Liver (tissue), 8 donors: ENCODE measurements at regions not wholly inside any gene's neighbourhood (a gene's known extent, or its start where the extent isn't known, plus 50 kb on each side); places are given as distances from the start of the nearest gene placed in this dataset.

ENCODE experiments used
- DNase-seq: peaks from one replicate; pipeline ENCODE4 v3.0.0-alpha.2; 2017; ENCODE audit warnings: low spot score
- H3K27ac ChIP-seq, 2 donors: one replicate each; pipeline ENCODE4 v1.7.0; 2013; ENCODE audit warnings: inconsistent platforms in 2 of 2, low read length in 2 of 2, control low read depth in 1 of 2, low read depth in 1 of 2, mild to moderate bottlenecking in 1 of 2
- H3K27me3 ChIP-seq, 4 donors: one replicate each; pipeline versions ENCODE4 v1.6.1 to v1.7.0; 2013; ENCODE audit warnings: low read length in 3 of 4, inconsistent platforms in 1 of 4, mild to moderate bottlenecking in 1 of 4, moderate library complexity in 1 of 4; ENCODE audit not compliant: control insufficient read depth in 4 of 4, insufficient read depth in 4 of 4
- H3K36me3 ChIP-seq, 4 donors: one replicate each; pipeline versions ENCODE4 v1.6.1 to v1.7.0; 2013; ENCODE audit warnings: low read length in 3 of 4, mild to moderate bottlenecking in 3 of 4, low read depth in 1 of 4, moderate library complexity in 1 of 4; ENCODE audit not compliant: control insufficient read depth in 4 of 4, insufficient read depth in 3 of 4
- H3K4me1 ChIP-seq, 4 donors: one replicate each; pipeline versions ENCODE4 v1.6.1 to v1.7.0; 2013; ENCODE audit warnings: low read length in 3 of 4, mild to moderate bottlenecking in 3 of 4, moderate library complexity in 1 of 4; ENCODE audit not compliant: control insufficient read depth in 4 of 4, insufficient read depth in 4 of 4
- H3K4me3 ChIP-seq, 3 donors: one replicate each; pipeline versions ENCODE4 v1.6.1 to v1.7.0; 2013; ENCODE audit warnings: low read length in 3 of 3, control low read depth in 1 of 3, low read depth in 1 of 3, mild to moderate bottlenecking in 1 of 3
- H3K9ac ChIP-seq, 2 donors: one replicate each; pipeline ENCODE4 v1.7.0; 2013; ENCODE audit warnings: low read length in 2 of 2, mild to moderate bottlenecking in 2 of 2, moderate library complexity in 2 of 2, control low read depth in 1 of 2, low read depth in 1 of 2
- H3K9me3 ChIP-seq, 4 donors: one replicate each; pipeline versions ENCODE4 v1.6.1 to v1.7.0; 2013; ENCODE audit warnings: low read length in 3 of 4; ENCODE audit not compliant: control insufficient read depth in 4 of 4
- ATF3 ChIP-seq: IDR thresholded peaks from 2 replicates; pipeline ENCODE4 v1.6.1; 2016; ENCODE audit warnings: antibody characterized with exemption
- CTCF ChIP-seq: fragments of 150-350 bp; IDR thresholded peaks from 2 replicates; pipeline ENCODE4 v1.5.1; 2017; ENCODE audit warnings: improper control_type of control experiment, low read depth, low read length; ENCODE audit not compliant: missing input control
- EGR1 ChIP-seq, 2 donors: IDR thresholded peaks; 2 replicates each; pipeline ENCODE4 v1.6.1; 2016 to 2018; ENCODE audit warnings: antibody characterized with exemption in 2 of 2, low read depth in 2 of 2
- FOXA2 ChIP-seq: IDR thresholded peaks from 2 replicates; pipeline ENCODE4 v1.6.1; 2016; ENCODE audit warnings: antibody characterized with exemption
- GABPA ChIP-seq, 2 donors: IDR thresholded peaks in 1 of 2; conservative IDR thresholded peaks in 1 of 2; 2 replicates each; pipeline ENCODE4 v1.6.1; 2016; ENCODE audit warnings: antibody characterized with exemption in 2 of 2, mild to moderate bottlenecking in 1 of 2, moderate library complexity in 1 of 2
- HNF4A ChIP-seq, 2 donors: conservative IDR thresholded peaks; 2 replicates each; pipeline ENCODE4 v1.6.1; 2016; ENCODE audit warnings: antibody characterized with exemption in 2 of 2, mild to moderate bottlenecking in 2 of 2
- HNF4G ChIP-seq: IDR thresholded peaks from 2 replicates; pipeline ENCODE4 v1.6.1; 2016; ENCODE audit warnings: antibody characterized with exemption
- JUND ChIP-seq, 2 donors: IDR thresholded peaks; 2 replicates each; pipeline ENCODE4 v1.6.1; 2016; ENCODE audit warnings: antibody characterized with exemption in 2 of 2
- MAX ChIP-seq: IDR thresholded peaks from 2 replicates; pipeline ENCODE4 v1.6.1; 2016; ENCODE audit warnings: antibody characterized with exemption
- NR2F2 ChIP-seq: IDR thresholded peaks from 2 replicates; pipeline ENCODE4 v1.6.1; 2016; ENCODE audit warnings: antibody characterized with exemption
- RAD21 ChIP-seq, 2 donors: IDR thresholded peaks; 2 replicates each; pipeline ENCODE4 v1.6.1; 2016; ENCODE audit warnings: antibody characterized with exemption in 2 of 2, mild to moderate bottlenecking in 2 of 2
- REST ChIP-seq: IDR thresholded peaks from 2 replicates; pipeline ENCODE4 v1.6.1; 2016; ENCODE audit warnings: antibody characterized with exemption, mild to moderate bottlenecking
- RXRA ChIP-seq, 2 donors: IDR thresholded peaks; 2 replicates each; pipeline ENCODE4 v1.6.1; 2017 to 2018; ENCODE audit warnings: antibody characterized with exemption in 2 of 2, mild to moderate bottlenecking in 1 of 2
- SP1 ChIP-seq: IDR thresholded peaks from 2 replicates; pipeline ENCODE4 v1.6.1; 2018; ENCODE audit warnings: antibody characterized with exemption, mild to moderate bottlenecking
- TAF1 ChIP-seq: conservative IDR thresholded peaks from 2 replicates; pipeline ENCODE4 v1.6.1; 2016; ENCODE audit warnings: antibody characterized with exemption, mild to moderate bottlenecking
- YY1 ChIP-seq: IDR thresholded peaks from 2 replicates; pipeline ENCODE4 v1.6.1; 2016; ENCODE audit warnings: antibody characterized with exemption, mild to moderate bottlenecking
- ZBTB33 ChIP-seq: IDR thresholded peaks from 2 replicates; pipeline ENCODE4 v1.6.1; 2016; ENCODE audit warnings: antibody characterized with exemption
- WGBS: extraction: QIAGEN DNeasy Blood & Tissue Kit; methylation state at CpG from one replicate; pipeline ENCODE4 v1.1.7; 2013; 5-methylcytosine and 5-hydroxymethylcytosine counted together
- donor health status: healthy.
- donor health status: healthy.
- donor health status: healthy.
- donor health status: healthy.
- donor health status: healthy.

- Histone ChIP-seq H3K27me3 (no peaks in the 10 kb centered on the region), H3K36me3 (no peaks in the 10 kb centered on the region), H3K27ac (no peak overlapping the region), H3K9me3 (no peaks in the 10 kb centered on the region), H3K4me1 (no peaks in the 10 kb centered on the region), H3K9ac (no peak overlapping the region), H3K4me3 (no peak overlapping the region)
- TF ChIP-seq HNF4G: no peak
- TF ChIP-seq REST: no peak
- no peak for TF ChIP-seq RXRA (IDR thresholded peaks at IDR 0.05)
- no peak for TF ChIP-seq ATF3
- TF ChIP-seq EGR1 (IDR thresholded peaks at IDR 0.05; ENCODE audit: low read depth in 2 of 2): no peak
- TF ChIP-seq MAX: no peak
- no peak for TF ChIP-seq TAF1
- TF ChIP-seq JUND (IDR thresholded peaks at IDR 0.05): no peak
- no peak for TF ChIP-seq ZBTB33
- TF ChIP-seq GABPA (IDR thresholded peaks at IDR 0.05 in 1 of 2, conservative IDR thresholded peaks at IDR 0.05 in 1 of 2): no peak
- TF ChIP-seq NR2F2: no peak
- no peak for TF ChIP-seq RAD21 (IDR thresholded peaks at IDR 0.05)
- TF ChIP-seq SP1: no peak
- WGBS: 94% methylated on average over 1 of the region's 1 CpG
- no peak for DNase-seq
Observed at GRCh38 chr13:78770601-78771000, 111.6 kb upstream of the OBI1 start.

- WGBS: 94% methylated on average over 1 of the region's 1 CpG
- peaks cover 0 to 2% (median 0%) of the 10 kb centered on the region in 4 donors for H3K27me3 ChIP-seq
- H3K9ac ChIP-seq: no peak overlapping the region
- H3K27ac ChIP-seq: no peak overlapping the region
- no peaks in the 10 kb centered on the region for H3K9me3 ChIP-seq
- H3K4me1 ChIP-seq: no peaks in the 10 kb centered on the region
- DNase-seq: no peak
- no peaks in the 10 kb centered on the region for H3K36me3 ChIP-seq
- H3K4me3 ChIP-seq: no peak overlapping the region
- TF ChIP-seq MAX (no peak), RAD21 (IDR thresholded peaks at IDR 0.05) (no peak), ZBTB33 (no peak), SP1 (no peak), NR2F2 (no peak), EGR1 (IDR thresholded peaks at IDR 0.05; ENCODE audit: low read depth in 2 of 2) (no peak), GABPA (IDR thresholded peaks at IDR 0.05 in 1 of 2, conservative IDR thresholded peaks at IDR 0.05 in 1 of 2) (no peak), HNF4G (no peak), FOXA2 (no peak), RXRA (IDR thresholded peaks at IDR 0.05) (no peak), HNF4A (conservative IDR thresholded peaks at IDR 0.05) (no peak), YY1 (no peak), TAF1 (no peak), REST (no peak), CTCF (no peak), ATF3 (no peak), JUND (IDR thresholded peaks at IDR 0.05) (no peak)
Observed at GRCh38 chr13:78768950-78769349, 110.0 kb upstream of the OBI1 start.
